A673 (cell line): ENCODE measurements at regions not wholly inside any gene's neighbourhood (a gene's known extent, or its start where the extent isn't known, plus 50 kb on each side); places are given as distances from the start of the nearest gene placed in this dataset.
A peak's percentile ranks its signal among the peaks of the same experiment; 100 is the strongest.

Experiments used
- BruUV-seq: library from RNA; stranded (reverse); fragments of 400-500 nt; replicated peaks from 2 replicates; lab custom pipeline; 2021; lab: Mats Ljungman, UMichigan
- CTCF ChIA-PET: fragments of 300-600 bp; sonication (Branson Sonifier 250); formaldehyde crosslinking; loops from one replicate; lab custom pipeline; 2022; ENCODE audit warnings: antibody characterized with exemption; lab: Charles Lee
- POLR2A ChIA-PET: fragments of 300-600 bp; sonication (Branson Sonifier 250); formaldehyde crosslinking; loops from one replicate; lab custom pipeline; 2022; ENCODE audit warnings: antibody characterized with exemption; ENCODE audit not compliant: low non-redundant PET; lab: Charles Lee
- DNase-seq: peaks from one replicate; pipeline ENCODE4 v3.0.0-alpha.2; 2015; ENCODE audit warnings: low spot score
- H3K27ac ChIP-seq: fragments of 200-600 bp; sonication (generic); 2 replicates; pipeline ENCODE4 v1.5.1; 2016; ENCODE audit warnings: mixed run types, low read depth, mild to moderate bottlenecking, mixed read lengths, antibody characterized with exemption, low read length; ENCODE audit not compliant: poor library complexity, severe bottlenecking
- H3K27me3 ChIP-seq: fragments of 200-600 bp; sonication (generic); replicated peaks from 2 replicates; pipeline ENCODE4 v1.6.1; 2017; ENCODE audit warnings: mixed run types, low read depth, mild to moderate bottlenecking, mixed read lengths, antibody characterized with exemption, low read length; ENCODE audit not compliant: insufficient read depth, poor library complexity
- H3K36me3 ChIP-seq: fragments of 200-600 bp; sonication (generic); 2 replicates; pipeline ENCODE4 v1.6.1; 2016; ENCODE audit warnings: mixed run types, mild to moderate bottlenecking, mixed read lengths, antibody characterized with exemption, low read length; ENCODE audit not compliant: insufficient read depth, poor library complexity, severe bottlenecking
- H3K4me1 ChIP-seq: fragments of 200-600 bp; sonication (generic); 2 replicates; pipeline ENCODE4 v1.6.1; 2017; ENCODE audit warnings: mixed run types, mild to moderate bottlenecking, mixed read lengths, antibody characterized with exemption, low read length; ENCODE audit not compliant: insufficient read depth, poor library complexity, severe bottlenecking
- H3K4me3 ChIP-seq: fragments of 200-600 bp; sonication (generic); 2 replicates; pipeline ENCODE4 v1.5.1; 2016; ENCODE audit warnings: low read depth, mixed run types, mild to moderate bottlenecking, mixed read lengths, low read length; ENCODE audit not compliant: poor library complexity, severe bottlenecking
- H3K9me3 ChIP-seq: fragments of 200-600 bp; sonication (generic); 2 replicates; pipeline ENCODE4 v1.6.1; 2016; ENCODE audit warnings: mixed run types, low read depth, mild to moderate bottlenecking, mixed read lengths, antibody characterized with exemption, low read length; ENCODE audit not compliant: poor library complexity, severe bottlenecking
- CTCF ChIP-seq: fragments of 300-800, 200-600 bp; sonication (generic); conservative IDR thresholded peaks from 2 replicates; pipeline ENCODE4 v1.5.1; 2017; ENCODE audit warnings: low read depth, mild to moderate bottlenecking, antibody characterized with exemption, low read length, moderate library complexity, mixed read lengths
- EZH2 ChIP-seq: fragments of 200-600 bp; sonication (generic); IDR thresholded peaks from 2 replicates; pipeline ENCODE4 v1.6.1; 2017; ENCODE audit warnings: borderline replicate concordance, low read depth, mild to moderate bottlenecking, mixed read lengths, antibody characterized with exemption, low read length; ENCODE audit not compliant: poor library complexity, severe bottlenecking
- intact Hi-C: fragments of 100-400 bp; cut with micrococcal nuclease; formaldehyde crosslinking; loops from one replicate; pipeline ENCODE4 v1.10.0; 2022; ENCODE audit not compliant: unreplicated experiment

DNA sequence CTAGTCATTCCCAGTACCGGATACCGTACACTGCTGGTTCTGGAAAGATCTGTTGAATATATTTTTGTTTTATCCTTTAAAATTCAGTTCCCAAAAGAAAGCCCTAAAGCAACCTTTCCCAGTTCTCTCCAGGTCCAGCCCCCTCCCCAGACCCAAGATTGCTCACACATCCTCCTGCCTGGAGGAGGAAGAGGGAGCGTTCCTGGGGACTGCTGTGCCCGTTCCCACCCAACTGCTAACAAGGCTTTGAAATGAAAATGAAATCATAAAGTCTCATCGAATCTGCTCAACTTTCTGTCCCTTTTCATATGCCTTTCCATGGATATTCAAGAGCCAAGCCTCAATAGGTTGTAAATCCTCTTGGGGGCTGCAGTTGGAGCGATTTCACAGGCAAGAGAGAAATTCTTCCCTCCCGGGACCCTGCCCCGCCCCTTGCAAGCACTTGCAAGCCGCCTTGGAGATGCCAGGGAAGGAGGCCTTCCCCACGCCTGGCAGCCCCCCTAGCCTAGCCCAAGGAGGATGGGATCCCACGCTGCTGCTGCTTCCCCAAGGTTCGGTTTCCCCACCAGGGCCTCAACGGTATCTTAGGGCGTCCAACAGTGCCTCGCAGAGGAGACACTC lies 113.2 kb upstream of the CACHD1 start:
- TF ChIP-seq EZH2 (no peak), CTCF (no peak)
- DNase-seq, result no peak
- POLR2A ChIA-PET, result no interaction called here
- H3K4me3 ChIP-seq, result no peak overlapping the region
- CTCF ChIA-PET, result no interaction called here
- peaks cover 30% of the 10 kb centered on the region for H3K4me1 ChIP-seq
- no peaks in the 10 kb centered on the region for H3K36me3 ChIP-seq
- H3K9me3 ChIP-seq, result no peaks in the 10 kb centered on the region
- H3K27me3 ChIP-seq, result no peaks in the 10 kb centered on the region
- BruUV-seq, result no TSS peak
- intact Hi-C loops, result no loop called here
- peak overlapping the region; percentile 59 for H3K27ac ChIP-seq

- peaks cover 33% of the 10 kb centered on the region for H3K4me1 ChIP-seq
- peak overlapping the region; percentile 59 for H3K27ac ChIP-seq
- TF ChIP-seq EZH2 (no peak), CTCF (no peak)
- intact Hi-C loops, result no loop called here
- BruUV-seq, result no TSS peak
- CTCF ChIA-PET, result no interaction called here
- no peaks in the 10 kb centered on the region for H3K27me3 ChIP-seq
- no peaks in the 10 kb centered on the region for H3K36me3 ChIP-seq
- no peak for DNase-seq
- H3K4me3 ChIP-seq, result no peak overlapping the region
- no peaks in the 10 kb centered on the region for H3K9me3 ChIP-seq
- POLR2A ChIA-PET, result no interaction called here
Measured at GRCh38 chr1:64357422-64357821, 112.5 kb upstream of the CACHD1 start.

GRCh38 chr1:64358692-64359091 lies 111.2 kb upstream of the CACHD1 start:
- intact Hi-C loops, result no loop called here
- BruUV-seq, result no TSS peak
- Histone ChIP-seq H3K9me3 (no peaks in the 10 kb centered on the region), H3K27me3 (no peaks in the 10 kb centered on the region), H3K36me3 (no peaks in the 10 kb centered on the region), H3K4me1 (peaks cover 45% of the 10 kb centered on the region), H3K4me3 (no peak overlapping the region), H3K27ac (peak overlapping the region; percentile 59)
- ChIA-PET POLR2A (no interaction called here), CTCF (no interaction called here)
- TF ChIP-seq CTCF, result no peak
- no peak for TF ChIP-seq EZH2
- no peak for DNase-seq
